ENCODE measurements at regions not wholly inside any gene's neighbourhood (a gene's known extent, or its start where the extent isn't known, plus 50 kb on each side); places are given as distances from the start of the nearest gene placed in this dataset.

GRCh38 chrX:10743476-10743875 lies 123.1 kb upstream of the MID1 start:
- TF ChIP-seq CTCF (IDR thresholded peaks at IDR 0.05; ENCODE audit: low read depth, low read length, poor library complexity, severe bottlenecking) (no peak), EZH2phosphoT487 (IDR thresholded peaks at IDR 0.05; ENCODE audit: borderline replicate concordance, low read length) (no peak)

Data from DOHH2 (cell line).